ENCODE measurements at regions not wholly inside any gene's neighbourhood (a gene's known extent, or its start where the extent isn't known, plus 50 kb on each side); places are given as distances from the start of the nearest gene placed in this dataset.
A peak's percentile ranks its signal among the peaks of the same experiment; 100 is the strongest.
"Not testable (repeated sequence)": the region's sequence is repeated elsewhere in the genome, so short reads cannot be mapped to it uniquely, and the experiment has no call there.

- no peak for DNase-seq (ENCODE audit: low spot score)
Observed at GRCh38 chr18:29871246-29871645, 1171.3 kb downstream of the DSC3 start.

- no peak for DNase-seq (ENCODE audit: low spot score)
Observed at GRCh38 chr18:29862824-29863223, 1179.7 kb downstream of the DSC3 start.

DNA sequence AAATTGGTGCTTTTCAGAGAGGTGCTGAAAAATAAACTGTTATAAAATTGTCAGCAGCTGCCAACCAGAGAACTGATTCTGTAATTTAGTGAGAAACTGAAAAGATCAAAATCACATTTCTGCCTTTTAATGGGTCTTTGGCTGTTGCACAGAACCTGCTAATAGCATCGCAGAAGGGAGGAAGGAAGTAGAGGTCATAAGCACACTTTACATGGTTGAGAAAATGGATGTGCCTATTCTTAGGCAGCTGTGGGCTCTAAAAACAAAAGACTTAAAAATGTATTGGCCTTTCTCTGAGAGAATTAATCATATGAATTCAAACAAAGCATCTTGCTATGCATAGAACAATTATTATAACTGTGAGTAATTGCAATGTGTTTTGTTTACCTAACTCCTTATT is 1186.9 kb downstream of the DSC3 start:
- DNase-seq (ENCODE audit: low spot score): no peak

DNA sequence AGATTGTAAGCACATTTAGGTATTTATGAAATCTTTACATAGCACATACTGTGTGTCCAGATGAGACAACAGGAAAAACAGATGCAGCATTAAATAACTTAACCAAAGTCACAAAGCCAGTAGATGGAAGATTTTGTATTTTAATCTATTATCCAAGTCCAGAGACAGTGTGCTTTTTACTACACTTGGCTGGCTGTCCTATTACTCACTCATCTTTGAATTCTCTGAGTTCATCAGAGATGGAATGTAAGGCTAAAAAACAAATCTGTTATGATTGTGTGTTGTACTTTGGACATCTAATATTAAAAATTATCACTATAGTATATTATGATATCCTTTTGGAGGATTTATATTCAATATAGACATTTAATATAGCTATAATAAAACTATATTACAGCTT is 1189.4 kb downstream of the DSC3 start:
- peak; percentile 11 for DNase-seq (ENCODE audit: low spot score)

- DNase-seq (ENCODE audit: low spot score): no peak
Observed at GRCh38 chr18:29849144-29849543, 1193.4 kb downstream of the DSC3 start.

GRCh38 chr18:29841631-29842030 is 1200.9 kb downstream of the DSC3 start:
- no peak for DNase-seq (ENCODE audit: low spot score)

GRCh38 chr18:29840089-29840488 is 1202.5 kb downstream of the DSC3 start:
- peak; percentile 17 for DNase-seq (ENCODE audit: low spot score)

GRCh38 chr18:29838961-29839360 is 1203.6 kb downstream of the DSC3 start:
- DNase-seq (ENCODE audit: low spot score): not testable (repeated sequence)

GRCh38 chr18:29838556-29838955 is 1204.0 kb downstream of the DSC3 start:
- DNase-seq (ENCODE audit: low spot score): no peak

GRCh38 chr18:29823671-29824070 is 1218.9 kb downstream of the DSC3 start:
- DNase-seq (ENCODE audit: low spot score): no peak

DNA sequence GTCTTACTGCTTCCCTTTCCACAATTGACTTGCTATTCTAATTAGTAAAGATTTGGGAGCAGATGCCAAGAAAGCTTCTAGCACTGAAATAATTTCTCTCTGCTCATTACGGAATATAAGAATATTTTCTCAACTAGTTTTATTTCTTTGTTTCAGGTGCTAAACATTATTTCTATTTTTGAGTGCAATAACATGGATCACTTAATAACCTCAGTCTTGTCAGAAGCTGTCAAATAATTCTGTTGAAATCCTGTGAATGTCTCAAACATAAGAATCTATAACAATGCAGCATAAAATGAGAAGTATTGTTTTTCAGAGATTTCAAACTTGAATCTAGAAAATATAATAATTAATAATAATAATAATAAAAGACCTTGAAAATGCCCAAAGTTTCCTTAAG is 1221.0 kb downstream of the DSC3 start:
- DNase-seq (ENCODE audit: low spot score): no peak

- DNase-seq (ENCODE audit: low spot score): no peak
Observed at GRCh38 chr18:29811519-29811918, 1231.0 kb downstream of the DSC3 start.

DNA sequence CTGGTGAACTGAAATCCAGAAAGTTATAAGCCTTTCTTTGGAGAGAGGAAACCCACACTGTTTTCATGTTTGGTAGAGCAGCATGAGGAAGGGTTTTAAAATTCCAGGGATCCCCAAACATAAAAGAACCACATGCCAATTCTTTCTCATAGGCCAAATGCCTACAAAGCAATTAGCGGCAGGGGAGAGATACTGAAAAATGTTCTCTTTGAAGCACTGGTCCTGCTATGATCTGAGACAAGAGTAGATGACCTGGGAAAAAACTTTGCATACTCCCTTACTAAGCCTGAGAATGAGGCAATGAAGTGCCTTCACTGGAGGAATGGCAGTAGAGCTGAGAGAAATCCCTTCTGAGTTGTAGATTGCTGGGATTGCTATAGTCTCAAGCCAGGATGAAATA is 1261.7 kb downstream of the DSC3 start:
- DNase-seq (ENCODE audit: low spot score): no peak

DNA sequence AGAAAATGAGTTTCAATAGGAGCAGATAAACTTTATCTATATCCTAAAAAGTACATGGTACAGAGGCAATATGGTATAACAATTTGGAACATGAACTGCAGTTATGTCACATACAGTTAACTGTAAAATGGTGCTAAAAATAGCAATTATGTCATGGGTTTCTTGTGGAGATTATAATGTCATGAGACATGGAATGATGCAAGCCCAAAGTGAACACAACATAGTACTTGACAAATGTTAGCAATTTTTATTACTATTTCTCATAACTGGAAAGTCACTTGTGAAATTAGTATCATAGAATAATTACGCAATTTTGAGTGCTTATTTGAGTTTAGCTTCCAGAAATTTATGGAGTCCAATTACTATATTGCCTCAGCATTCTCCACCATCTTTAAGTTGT is 1263.4 kb downstream of the DSC3 start:
- no peak for DNase-seq (ENCODE audit: low spot score)

GRCh38 chr18:29753379-29753778 is 1289.2 kb downstream of the DSC3 start:
- no peak for DNase-seq (ENCODE audit: low spot score)

DNA sequence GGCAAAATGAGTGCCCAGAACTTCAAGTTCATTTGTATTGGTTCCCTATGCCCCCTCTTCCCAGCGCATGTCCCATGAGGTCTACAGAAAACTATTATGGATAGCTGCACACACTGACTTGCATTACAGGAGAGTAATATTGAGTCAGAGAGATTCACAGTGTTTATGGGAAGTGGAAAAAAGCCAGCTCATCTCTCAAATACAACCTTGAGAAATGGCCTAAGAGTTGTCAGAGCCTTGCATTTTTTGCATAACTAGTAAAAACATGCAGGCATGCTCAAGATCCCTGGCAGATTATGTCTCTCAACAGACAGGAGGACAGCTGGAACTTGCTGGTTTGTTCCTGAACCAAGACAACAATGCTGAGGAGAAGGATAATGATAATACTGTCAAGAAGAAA is 1292.8 kb downstream of the DSC3 start:
- peak; percentile 7 for DNase-seq (ENCODE audit: low spot score)

GRCh38 chr18:29741461-29741860 is 1301.1 kb downstream of the DSC3 start:
- no peak for DNase-seq (ENCODE audit: low spot score)

GRCh38 chr18:29737620-29738019 is 1304.9 kb downstream of the DSC3 start:
- no peak for DNase-seq (ENCODE audit: low spot score)

- no peak for DNase-seq (ENCODE audit: low spot score)
Observed at GRCh38 chr18:29737190-29737589, 1305.4 kb downstream of the DSC3 start.

GRCh38 chr18:29730073-29730472 is 1312.5 kb downstream of the DSC3 start:
- DNase-seq (ENCODE audit: low spot score): no peak

- no peak for DNase-seq (ENCODE audit: low spot score)
Observed at GRCh38 chr18:29726646-29727045, 1315.9 kb downstream of the DSC3 start.

GRCh38 chr18:29723486-29723885 is 1319.1 kb downstream of the DSC3 start:
- DNase-seq (ENCODE audit: low spot score): not testable (repeated sequence)

DNA sequence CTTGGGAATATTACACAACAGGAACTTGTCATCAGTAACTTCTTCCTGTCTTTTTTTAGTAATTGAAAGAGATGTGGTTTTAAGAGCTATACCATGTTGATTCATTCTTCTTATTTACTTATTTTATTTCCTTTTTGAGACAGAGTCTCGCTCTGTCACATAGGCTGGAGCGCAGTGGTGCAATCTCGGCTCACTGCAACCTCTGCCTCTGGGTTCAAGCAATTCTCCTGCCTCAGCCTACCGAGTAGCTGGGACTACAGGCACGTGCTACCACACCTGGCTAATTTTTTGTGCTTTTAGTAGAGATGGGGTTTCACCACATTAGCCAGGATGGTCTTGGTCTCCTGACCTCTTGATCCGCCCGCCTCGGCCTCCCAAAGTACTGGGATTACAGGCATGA is 1326.6 kb downstream of the DSC3 start:
- not testable (repeated sequence) for DNase-seq (ENCODE audit: low spot score)

DNA sequence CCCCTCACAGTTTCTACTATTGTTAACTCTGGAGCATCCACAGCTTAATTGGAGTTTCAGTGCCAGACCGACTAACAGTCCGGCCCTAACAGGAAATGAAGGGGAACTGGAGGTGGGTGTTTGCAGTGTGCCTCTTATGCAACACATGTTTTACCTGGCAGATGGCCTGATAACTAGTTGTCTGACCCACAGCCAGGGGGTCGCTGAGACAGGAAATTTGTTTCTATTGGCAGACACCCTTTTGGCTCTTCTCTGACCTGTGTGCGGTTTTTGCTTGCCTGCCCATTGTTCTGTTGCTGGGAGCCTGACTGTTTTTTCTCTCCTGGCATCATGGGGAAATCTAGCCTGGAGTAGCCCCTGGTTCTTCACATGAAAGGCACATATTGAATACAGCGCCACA is 1329.8 kb downstream of the DSC3 start:
- DNase-seq (ENCODE audit: low spot score): no peak

GRCh38 chr18:29711932-29712331 is 1330.6 kb downstream of the DSC3 start:
- DNase-seq (ENCODE audit: low spot score): no peak

All from AG20443 (cell line).